ENCODE measurements at regions not wholly inside any gene's neighbourhood (a gene's known extent, or its start where the extent isn't known, plus 50 kb on each side); places are given as distances from the start of the nearest gene placed in this dataset.
A peak's percentile ranks its signal among the peaks of the same experiment; 100 is the strongest.
"Not testable (repeated sequence)": the region's sequence is repeated elsewhere in the genome, so short reads cannot be mapped to it uniquely, and the experiment has no call there.

DNA sequence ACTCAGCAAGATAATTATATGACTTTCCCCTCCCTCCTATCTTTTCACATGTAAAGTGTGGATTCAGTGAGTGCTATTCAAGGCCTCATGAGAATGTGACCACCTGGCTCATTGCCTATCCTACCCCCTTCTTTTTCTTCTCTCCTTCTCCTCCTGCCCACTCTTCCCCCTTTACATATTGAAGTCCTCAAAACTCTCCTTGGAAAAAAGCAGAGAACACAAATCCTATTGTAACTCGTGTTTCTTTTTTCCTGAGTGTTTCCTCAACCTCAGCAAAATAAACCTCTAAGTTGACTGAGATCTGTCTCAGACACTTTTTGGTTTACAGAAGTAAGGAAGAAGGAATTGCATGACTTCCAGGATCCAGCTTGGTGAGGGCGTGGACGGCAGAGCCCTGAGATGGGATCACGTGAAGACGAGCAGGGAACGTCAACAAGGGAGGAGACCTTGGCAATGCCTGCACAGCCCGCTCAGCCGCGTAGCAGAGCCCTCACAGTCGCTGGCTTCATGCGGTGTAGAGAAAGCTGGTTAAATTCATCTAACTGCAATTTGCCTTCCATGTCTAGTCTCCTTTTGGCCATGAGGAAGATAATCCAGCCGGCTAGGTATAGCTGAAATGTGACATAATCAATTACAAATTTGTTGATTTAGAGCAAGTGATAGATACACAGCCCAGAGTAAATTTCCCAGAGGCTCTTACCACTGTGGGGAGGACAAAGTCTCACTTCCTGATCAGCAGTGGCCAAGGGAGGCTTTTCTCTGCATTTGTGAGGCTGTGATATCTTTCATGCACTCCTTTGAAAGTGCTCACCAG is 75.7 kb downstream of the LYZL2 start:
- TF ChIP-seq, protein P1, sequence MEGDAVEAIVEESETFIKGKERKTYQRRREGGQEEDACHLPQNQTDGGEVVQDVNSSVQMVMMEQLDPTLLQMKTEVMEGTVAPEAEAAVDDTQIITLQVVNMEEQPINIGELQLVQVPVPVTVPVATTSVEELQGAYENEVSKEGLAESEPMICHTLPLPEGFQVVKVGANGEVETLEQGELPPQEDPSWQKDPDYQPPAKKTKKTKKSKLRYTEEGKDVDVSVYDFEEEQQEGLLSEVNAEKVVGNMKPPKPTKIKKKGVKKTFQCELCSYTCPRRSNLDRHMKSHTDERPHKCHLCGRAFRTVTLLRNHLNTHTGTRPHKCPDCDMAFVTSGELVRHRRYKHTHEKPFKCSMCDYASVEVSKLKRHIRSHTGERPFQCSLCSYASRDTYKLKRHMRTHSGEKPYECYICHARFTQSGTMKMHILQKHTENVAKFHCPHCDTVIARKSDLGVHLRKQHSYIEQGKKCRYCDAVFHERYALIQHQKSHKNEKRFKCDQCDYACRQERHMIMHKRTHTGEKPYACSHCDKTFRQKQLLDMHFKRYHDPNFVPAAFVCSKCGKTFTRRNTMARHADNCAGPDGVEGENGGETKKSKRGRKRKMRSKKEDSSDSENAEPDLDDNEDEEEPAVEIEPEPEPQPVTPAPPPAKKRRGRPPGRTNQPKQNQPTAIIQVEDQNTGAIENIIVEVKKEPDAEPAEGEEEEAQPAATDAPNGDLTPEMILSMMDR (IDR thresholded peaks at IDR 0.05; ENCODE audit: insufficient read depth, low read length) = no peak
- TF ChIP-seq POLR2AphosphoS5 (IDR thresholded peaks at IDR 0.05; ENCODE audit: low read depth) = no peak
- no peak for TF ChIP-seq GABPA (IDR thresholded peaks at IDR 0.05; ENCODE audit: low read depth)
- TF ChIP-seq, protein P2, sequence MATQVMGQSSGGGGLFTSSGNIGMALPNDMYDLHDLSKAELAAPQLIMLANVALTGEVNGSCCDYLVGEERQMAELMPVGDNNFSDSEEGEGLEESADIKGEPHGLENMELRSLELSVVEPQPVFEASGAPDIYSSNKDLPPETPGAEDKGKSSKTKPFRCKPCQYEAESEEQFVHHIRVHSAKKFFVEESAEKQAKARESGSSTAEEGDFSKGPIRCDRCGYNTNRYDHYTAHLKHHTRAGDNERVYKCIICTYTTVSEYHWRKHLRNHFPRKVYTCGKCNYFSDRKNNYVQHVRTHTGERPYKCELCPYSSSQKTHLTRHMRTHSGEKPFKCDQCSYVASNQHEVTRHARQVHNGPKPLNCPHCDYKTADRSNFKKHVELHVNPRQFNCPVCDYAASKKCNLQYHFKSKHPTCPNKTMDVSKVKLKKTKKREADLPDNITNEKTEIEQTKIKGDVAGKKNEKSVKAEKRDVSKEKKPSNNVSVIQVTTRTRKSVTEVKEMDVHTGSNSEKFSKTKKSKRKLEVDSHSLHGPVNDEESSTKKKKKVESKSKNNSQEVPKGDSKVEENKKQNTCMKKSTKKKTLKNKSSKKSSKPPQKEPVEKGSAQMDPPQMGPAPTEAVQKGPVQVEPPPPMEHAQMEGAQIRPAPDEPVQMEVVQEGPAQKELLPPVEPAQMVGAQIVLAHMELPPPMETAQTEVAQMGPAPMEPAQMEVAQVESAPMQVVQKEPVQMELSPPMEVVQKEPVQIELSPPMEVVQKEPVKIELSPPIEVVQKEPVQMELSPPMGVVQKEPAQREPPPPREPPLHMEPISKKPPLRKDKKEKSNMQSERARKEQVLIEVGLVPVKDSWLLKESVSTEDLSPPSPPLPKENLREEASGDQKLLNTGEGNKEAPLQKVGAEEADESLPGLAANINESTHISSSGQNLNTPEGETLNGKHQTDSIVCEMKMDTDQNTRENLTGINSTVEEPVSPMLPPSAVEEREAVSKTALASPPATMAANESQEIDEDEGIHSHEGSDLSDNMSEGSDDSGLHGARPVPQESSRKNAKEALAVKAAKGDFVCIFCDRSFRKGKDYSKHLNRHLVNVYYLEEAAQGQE (IDR thresholded peaks at IDR 0.05; ENCODE audit: insufficient replicate concordance, low read depth) = no peak
- TF ChIP-seq SPI1 (IDR thresholded peaks at IDR 0.05; ENCODE audit: borderline replicate concordance, low read depth) = no peak
- DNase-seq (ENCODE audit: low read depth in 1 of 2, low spot score in 1 of 2) = no peak
- Histone ChIP-seq H3K27ac (replicated peaks) (no peak overlapping the region), H3K4me3 (replicated peaks; ENCODE audit: insufficient read depth, low read length) (no peak overlapping the region), H3K27me3 (ENCODE audit: insufficient read depth, poor library complexity, severe bottlenecking) (no peaks in the 10 kb centered on the region)

DNA sequence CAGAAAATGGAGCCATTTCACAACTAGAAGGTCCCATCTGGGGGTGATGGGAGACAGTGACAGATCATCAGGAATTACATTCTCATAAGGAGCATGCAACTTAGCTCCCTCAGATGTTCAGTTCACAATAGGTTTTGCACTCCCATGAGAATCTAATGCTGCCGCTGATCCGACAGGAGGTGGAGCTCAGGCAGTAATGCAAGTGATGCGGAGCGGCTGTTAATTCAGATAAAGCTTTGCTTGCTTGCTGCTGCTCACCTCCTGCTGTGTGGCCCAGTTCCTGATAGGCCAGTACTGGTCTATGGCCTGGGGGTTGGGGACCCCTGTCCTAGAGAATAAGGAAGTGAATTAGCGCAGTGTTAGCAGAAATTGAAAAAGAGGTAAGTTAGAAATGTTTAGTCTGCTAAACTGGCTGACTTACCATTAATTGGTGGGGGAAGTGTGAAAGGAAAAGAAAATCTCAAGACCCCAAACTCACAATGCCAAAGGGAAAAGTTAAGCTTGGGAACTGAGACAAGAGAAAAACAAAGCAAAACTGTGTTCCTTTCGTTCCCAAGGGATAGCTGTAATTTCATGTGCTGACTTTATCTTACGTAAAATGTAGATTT is 76.4 kb downstream of the LYZL2 start:
- no peak for DNase-seq (ENCODE audit: low read depth in 1 of 2, low spot score in 1 of 2)

DNA sequence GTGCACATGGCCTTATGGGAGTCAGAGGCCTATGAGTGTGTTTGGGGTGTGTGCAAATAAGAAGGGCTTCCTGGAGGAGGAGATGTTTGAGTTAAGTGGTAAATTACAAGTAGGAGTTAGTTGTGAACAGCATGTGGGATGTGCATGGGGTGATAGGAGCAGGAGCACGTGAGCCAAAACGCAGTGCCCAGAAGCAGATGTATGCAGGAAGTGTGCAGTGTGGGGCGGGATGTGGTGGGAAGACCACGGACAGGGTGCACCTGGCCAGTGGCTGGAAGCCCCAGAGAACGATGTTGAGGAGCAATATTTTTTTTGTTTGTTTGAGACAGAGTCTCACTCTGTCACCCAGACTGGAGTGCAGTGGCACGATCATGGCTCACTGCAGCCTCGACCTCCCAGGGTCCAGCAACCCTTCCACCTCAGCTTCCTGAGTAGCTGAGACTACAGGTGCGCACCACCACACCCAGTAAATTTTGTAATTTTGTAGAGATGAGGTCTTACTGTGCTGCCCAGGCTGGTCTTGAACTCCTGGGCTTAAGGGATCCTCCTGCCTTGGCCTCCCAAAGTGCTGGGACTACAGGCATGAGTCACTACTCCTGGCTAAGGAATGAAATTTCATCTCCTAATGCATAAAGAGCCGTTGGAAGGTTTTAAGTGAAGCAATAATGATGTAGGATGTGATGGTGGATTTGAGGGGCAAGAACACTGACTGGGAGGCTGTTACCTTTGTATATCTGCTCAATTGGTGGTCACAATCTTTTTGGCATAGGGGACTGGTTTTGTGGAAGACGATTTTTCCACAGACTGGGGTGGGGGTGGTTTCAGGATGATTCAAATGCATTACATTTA is 78.4 kb downstream of the LYZL2 start:
- TF ChIP-seq GABPA (IDR thresholded peaks at IDR 0.05; ENCODE audit: low read depth) = no peak
- 0 out of 2 replicates have a peak, but pooled peaks have one; percentile 20 for TF ChIP-seq POLR2AphosphoS5 (IDR thresholded peaks at IDR 0.05; ENCODE audit: low read depth)
- TF ChIP-seq SPI1 (IDR thresholded peaks at IDR 0.05; ENCODE audit: borderline replicate concordance, low read depth) = no peak
- TF ChIP-seq, protein P2 (IDR thresholded peaks at IDR 0.05; ENCODE audit: insufficient replicate concordance, low read depth) = no peak
- no peak overlapping the region for H3K4me3 ChIP-seq (replicated peaks; ENCODE audit: insufficient read depth, low read length)
- H3K27me3 ChIP-seq (ENCODE audit: insufficient read depth, poor library complexity, severe bottlenecking) = no peaks in the 10 kb centered on the region
- no peak for DNase-seq (ENCODE audit: low read depth in 1 of 2, low spot score in 1 of 2)
- H3K27ac ChIP-seq (replicated peaks) = no peak overlapping the region

More for the DNA sequence above, 76.4 kb downstream of the LYZL2 start:
- TF ChIP-seq, protein P2 (IDR thresholded peaks at IDR 0.05; ENCODE audit: insufficient replicate concordance, low read depth) = no peak
- Histone ChIP-seq H3K27me3 (ENCODE audit: insufficient read depth, poor library complexity, severe bottlenecking) (no peaks in the 10 kb centered on the region), H3K4me3 (replicated peaks; ENCODE audit: insufficient read depth, low read length) (no peak overlapping the region), H3K27ac (replicated peaks) (no peak overlapping the region)

DNA sequence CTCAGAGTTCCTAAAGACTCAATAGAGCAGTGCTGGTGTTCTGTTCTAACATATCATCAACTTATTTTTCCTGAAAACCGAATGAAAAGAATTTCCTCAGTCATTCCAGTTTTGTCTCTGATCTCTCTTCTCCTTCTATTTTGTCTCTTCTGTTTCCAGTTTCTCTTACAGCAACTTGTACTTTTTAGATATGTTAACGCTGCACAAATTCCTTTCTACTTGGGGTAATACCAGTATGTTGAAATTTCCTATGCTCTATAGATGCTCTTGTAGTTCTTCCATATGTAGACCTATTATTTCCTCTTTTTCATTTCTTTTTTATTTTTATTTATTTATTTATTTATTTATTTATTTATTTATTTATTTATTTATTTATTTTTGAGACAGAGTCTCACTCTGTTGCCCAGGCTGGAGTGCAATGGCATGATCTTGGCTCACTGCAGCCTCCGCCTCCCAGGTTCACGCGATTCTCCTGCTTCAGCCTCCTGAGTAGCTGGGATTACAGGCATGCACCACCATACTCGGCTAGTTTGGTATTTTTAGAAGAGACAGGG is 80.3 kb downstream of the LYZL2 start:
- not testable (repeated sequence) for H3K27me3 ChIP-seq (ENCODE audit: insufficient read depth, poor library complexity, severe bottlenecking); H3K27ac ChIP-seq (replicated peaks); DNase-seq (ENCODE audit: low read depth in 1 of 2, low spot score in 1 of 2); H3K4me3 ChIP-seq (replicated peaks; ENCODE audit: insufficient read depth, low read length)
